IPS-NIHi11 (cell line): ENCODE measurements at regions not wholly inside any gene's neighbourhood (a gene's known extent, or its start where the extent isn't known, plus 50 kb on each side); places are given as distances from the start of the nearest gene placed in this dataset.
"Not testable (repeated sequence)": the region's sequence is repeated elsewhere in the genome, so short reads cannot be mapped to it uniquely, and the experiment has no call there.

Experiments
- DNase-seq: peaks from one replicate; pipeline ENCODE4 v3.0.0; 2012; ENCODE audit warnings: mixed read lengths, low spot score

DNA sequence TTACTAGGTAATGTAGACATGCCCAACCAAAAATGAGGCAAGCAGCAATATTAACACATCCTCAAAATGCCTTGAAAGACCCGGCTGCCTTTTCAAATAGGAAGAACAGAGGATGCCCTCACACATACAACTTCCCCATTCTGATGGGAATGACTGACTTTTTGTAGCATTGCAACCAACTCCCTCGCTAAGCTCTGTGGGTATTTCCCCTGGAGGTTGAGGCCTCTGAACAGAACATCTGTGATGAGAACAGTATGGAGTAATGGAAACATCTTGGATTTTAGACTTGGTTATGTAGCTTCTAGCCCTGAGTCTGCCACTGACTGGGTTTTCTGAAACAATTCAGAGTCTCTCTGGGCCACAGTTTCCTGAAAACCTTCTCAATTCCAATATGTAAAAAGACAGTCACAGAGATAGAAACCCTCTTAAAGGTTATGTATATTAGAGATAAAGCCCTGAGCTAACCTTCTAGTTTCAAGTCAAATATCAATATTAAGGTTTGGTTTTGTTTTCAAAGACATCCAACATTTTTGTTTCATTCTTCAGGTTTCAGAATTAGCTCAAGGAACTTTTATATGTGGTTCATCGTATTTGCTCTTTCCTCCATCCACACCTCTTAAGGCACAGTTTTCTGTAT, 311.5 kb downstream of the SETD4 start:
- DNase-seq: no peak

GRCh38 chr21:35743571-35743970, 316.8 kb downstream of the SETD4 start:
- no peak for DNase-seq

- no peak for DNase-seq
Measured at GRCh38 chr21:35738347-35738961, 321.9 kb downstream of the SETD4 start.

DNA sequence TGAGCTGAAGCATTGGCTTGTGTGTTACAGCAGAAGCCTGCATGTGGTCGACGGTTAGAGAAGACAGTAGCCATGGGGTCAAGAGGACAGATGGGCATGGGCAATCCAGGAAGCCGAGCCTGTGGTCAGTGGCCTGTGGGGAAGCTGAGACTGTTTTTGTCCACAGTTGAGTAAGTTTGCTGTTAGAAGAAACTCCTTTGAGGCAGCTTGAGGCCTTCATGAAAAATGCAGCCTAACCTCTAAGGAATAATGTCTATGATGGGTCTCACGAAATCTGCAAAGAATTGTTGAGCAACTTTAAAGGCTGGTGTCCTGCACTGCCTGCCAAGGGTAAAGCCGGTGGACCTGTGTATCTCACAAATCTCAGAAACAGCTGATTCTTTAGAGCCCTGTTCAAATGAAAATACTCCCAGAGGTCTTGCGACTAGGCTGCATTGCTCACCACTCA, 322.4 kb downstream of the SETD4 start:
- DNase-seq: no peak

GRCh38 chr21:35737449-35737848, 322.9 kb downstream of the SETD4 start:
- DNase-seq: no peak

DNA sequence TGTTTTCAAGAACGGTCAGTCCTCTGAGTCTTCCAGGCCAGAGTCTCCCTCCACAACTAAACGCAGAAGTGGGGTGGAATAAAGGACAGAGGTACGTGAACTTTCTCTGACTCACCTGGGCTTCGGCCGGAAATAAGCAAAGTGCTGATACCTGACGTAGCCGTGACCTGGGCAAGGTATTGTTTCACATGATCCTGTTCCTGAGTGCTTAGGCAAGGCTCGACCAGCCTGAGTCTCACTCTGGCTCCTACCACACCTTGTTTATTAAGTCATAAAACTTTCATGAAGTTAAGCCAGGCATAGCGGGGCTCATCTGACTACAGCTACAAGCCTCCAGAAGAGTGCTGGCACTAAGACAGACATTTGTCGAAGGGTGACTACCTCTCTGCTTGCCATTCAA, 327.5 kb downstream of the SETD4 start:
- DNase-seq: no peak

DNA sequence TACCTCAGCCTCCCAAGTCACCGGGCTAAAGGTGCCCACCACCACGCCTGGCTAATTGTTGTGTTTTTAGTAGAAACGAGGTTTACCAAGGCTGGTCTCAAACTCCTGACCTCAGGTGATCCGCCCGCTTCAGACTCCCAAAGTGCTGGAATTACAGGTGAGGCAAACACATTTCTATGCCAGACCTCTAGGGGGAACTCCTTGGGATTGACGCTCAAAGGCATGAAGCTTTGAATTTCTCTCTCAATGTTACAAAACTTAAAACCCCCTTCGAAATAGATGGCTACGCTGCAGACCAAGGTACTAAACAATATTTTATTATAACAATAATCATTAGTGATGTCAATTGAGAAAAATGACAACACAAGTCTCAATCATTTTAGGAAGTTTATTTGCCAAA, 330.0 kb downstream of the SETD4 start:
- no peak for DNase-seq

GRCh38 chr21:35727830-35728229, 332.5 kb downstream of the SETD4 start:
- no peak for DNase-seq

DNA sequence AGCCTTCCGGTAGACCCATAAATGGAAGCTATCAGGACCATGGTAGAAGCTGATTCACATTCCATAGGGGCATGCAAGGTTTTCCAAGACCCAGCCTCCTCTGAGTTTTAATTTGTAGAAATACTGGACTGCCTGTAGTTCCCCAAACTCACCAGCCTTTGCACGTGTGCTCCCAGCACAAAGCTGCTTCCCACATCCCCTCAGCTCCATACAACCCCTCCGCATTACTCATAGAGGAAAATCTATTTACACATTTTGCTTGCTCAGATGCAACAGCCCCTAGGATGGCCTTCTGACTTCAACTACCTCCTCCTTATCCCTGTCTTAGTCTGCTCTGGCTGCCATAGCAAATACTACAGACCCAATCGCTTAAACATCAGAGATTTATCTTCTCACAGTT, 336.2 kb downstream of the SETD4 start:
- DNase-seq: no peak

GRCh38 chr21:35721701-35722100, 338.6 kb downstream of the SETD4 start:
- no peak for DNase-seq

GRCh38 chr21:35720208-35720731, 340.1 kb downstream of the SETD4 start:
- no peak for DNase-seq

DNA sequence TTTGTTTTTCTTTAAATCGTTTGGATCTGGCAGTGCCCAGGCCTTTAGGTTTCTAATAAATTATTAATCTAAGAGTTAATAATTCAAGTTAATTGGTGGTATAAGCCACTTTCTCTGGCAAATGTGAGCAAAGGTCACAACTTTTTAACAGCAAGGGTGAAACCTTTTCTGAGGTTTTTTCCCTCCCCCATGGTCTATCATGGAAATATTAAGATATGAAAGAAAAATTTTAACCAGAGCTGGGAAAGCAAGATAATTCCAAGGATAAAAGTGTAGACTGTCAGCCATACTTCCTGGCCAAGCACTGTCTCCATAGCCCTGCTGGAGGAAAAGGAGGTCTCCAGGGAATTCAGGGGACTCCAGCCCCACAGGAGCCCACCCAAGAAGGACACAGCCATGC, 341.2 kb downstream of the SETD4 start:
- DNase-seq: no peak

DNA sequence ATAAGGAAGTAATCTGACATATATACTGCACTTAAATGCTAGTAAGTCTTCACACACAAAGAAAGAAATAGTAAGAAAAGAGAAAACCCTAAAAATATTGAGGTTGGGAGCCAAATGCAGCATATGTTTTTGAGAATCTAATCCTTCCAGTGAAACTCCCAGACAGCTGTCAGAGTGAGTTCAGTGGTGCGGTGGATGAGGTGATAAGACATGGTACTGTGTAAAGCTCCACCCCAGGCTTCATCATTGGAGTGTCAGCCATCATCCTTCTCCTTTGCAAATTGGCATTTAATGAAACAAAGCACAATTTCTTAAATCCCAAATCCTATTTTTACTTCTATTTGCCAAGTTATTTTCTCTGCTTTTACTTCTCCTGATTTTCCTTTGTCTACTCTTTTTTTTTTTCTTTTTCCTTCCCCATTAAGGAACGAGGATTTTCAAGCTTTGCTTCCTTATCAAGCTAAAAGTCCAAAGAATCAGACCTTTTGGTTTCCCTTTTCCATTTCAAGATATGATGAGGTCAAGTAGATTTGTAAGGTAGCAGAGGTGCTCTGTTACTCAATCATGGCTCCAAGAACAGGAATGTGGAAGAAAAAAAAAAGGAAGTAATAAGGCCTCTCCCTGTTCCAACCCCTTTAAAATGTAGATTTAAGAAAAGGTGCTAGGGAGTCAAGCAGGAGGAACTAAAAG, 343.3 kb downstream of the SETD4 start:
- no peak for DNase-seq

GRCh38 chr21:35713914-35714313, 346.4 kb downstream of the SETD4 start:
- DNase-seq: no peak

GRCh38 chr21:35711661-35712060, 348.7 kb downstream of the SETD4 start:
- DNase-seq: no peak

DNA sequence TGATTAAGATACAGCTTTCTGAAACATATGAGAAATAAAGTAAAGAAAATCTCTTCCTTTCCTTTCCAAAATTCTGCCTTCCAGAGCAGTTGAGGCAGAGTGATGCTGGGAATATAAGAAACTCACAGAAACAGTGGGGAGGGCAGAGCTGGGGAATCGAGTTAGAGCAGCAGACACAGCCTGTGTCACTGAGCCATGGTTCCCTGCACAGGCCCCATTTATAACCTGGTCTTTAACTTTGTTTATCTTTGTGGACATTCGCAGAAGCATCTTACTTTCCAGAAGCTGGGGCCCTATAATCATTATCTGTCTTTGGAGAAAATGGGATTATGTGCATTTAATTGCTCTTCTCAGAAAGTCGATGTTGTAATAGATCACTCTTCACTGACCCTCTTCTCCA, 349.1 kb downstream of the SETD4 start:
- no peak for DNase-seq

GRCh38 chr21:35709990-35710389, 350.3 kb downstream of the SETD4 start:
- not testable (repeated sequence) for DNase-seq

- no peak for DNase-seq
Measured at GRCh38 chr21:35705888-35706287, 354.4 kb downstream of the SETD4 start.

DNA sequence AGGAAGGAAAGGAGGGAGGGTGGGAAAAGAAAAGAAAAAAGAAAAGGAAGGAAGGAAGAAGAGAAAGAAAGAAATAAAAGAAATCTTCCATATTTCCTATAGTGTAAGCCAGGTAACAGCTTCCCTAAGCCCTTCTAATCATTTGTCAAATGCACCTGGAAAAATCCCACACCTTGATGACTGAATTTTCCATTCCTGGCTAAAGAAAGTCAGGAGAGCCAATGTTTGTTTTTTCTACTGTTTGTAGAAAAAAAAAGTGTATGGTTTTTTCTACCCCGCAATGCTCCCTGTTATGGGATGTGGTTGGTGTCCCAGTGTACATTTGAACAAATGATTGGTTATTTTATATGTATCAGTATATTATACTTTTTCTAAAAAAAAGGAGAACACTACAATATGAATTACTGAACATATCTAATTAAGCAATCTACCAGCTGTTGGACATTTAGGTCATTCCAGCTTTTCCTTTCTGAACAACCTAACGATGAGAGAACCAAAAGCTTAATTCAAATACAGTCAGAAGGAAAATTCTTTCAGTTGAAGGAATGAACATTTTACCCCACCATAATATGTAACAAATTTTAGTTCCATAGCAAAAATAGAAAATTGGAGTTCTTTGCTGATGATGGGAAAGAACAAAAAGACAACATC, 355.0 kb downstream of the SETD4 start:
- no peak for DNase-seq

GRCh38 chr21:35703704-35704103, 356.6 kb downstream of the SETD4 start:
- no peak for DNase-seq

DNA sequence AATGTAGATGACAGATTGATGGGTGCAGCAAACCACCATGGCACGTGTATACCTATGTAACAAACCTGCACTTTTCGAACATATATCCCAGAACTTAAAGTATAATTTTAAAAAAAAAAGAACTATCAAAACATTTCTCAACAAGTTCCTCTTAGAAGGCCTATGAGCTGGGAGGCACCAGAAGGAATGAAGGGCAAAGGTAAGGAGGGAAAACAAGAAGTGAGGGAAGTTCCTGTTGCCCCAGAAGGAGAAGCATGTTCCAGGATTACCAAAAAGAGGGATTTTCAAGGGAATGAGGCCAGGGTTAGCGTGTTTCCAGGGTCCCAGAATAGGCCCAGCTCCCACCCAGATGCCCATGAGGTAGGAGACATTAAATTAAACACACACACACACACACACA, 361.0 kb downstream of the SETD4 start:
- DNase-seq: no peak

GRCh38 chr21:35697321-35697808, 363.0 kb downstream of the SETD4 start:
- no peak for DNase-seq

DNA sequence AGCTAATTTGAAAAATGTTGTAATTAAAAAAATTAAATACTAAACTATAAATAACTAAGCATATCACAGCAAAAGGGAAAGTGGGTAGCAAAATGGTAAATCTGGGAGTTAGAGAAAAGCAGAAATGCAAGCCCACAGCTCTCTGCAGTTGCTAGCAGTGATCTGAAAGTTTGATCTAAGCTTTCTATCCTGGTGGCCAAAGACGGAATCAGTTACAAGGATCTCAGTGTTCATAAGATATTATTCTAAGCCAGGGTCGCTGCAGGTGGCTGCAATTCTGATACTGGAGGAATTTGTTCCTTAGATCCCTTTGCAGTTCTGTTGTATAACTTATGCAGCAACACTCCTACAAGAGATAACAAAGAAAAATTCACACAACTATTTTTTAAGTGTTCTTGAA, 363.7 kb downstream of the SETD4 start:
- no peak for DNase-seq
